ENCODE measurements at regions not wholly inside any gene's neighbourhood (a gene's known extent, or its start where the extent isn't known, plus 50 kb on each side); places are given as distances from the start of the nearest gene placed in this dataset.

DNA sequence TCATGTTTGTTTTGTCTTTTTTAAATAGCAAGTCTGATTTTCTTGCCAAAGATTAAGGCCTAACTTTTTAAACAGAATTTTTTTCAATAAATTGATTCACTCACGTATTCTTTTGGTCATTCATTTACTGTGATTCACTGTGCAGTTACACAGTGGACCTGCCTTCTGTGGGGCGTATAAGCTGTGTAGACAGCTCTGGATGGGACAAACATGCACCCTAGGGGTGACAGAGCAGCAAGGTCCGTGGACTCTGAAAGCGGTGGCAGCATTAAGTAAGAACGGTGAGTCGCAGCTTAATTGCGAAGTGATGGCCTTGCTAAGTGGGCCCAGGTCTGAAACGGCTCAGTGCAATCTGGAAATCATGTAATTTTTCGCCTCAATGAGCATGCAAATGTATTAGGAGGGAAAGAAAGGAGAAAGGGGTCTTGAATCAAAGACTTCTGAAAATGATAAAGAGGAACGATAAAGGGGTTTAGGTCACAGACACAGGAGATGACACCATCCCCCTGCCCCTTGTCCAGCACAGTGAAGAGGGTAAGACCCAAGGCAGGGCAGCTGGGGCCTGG lies 113.1 kb downstream of the SPATA19 start:
- TF ChIP-seq, protein P1, sequence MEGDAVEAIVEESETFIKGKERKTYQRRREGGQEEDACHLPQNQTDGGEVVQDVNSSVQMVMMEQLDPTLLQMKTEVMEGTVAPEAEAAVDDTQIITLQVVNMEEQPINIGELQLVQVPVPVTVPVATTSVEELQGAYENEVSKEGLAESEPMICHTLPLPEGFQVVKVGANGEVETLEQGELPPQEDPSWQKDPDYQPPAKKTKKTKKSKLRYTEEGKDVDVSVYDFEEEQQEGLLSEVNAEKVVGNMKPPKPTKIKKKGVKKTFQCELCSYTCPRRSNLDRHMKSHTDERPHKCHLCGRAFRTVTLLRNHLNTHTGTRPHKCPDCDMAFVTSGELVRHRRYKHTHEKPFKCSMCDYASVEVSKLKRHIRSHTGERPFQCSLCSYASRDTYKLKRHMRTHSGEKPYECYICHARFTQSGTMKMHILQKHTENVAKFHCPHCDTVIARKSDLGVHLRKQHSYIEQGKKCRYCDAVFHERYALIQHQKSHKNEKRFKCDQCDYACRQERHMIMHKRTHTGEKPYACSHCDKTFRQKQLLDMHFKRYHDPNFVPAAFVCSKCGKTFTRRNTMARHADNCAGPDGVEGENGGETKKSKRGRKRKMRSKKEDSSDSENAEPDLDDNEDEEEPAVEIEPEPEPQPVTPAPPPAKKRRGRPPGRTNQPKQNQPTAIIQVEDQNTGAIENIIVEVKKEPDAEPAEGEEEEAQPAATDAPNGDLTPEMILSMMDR (conservative IDR thresholded peaks at IDR 0.05), result no peak
- no peak for TF ChIP-seq ZFX (IDR thresholded peaks at IDR 0.05)

Measured in C4-2B (cell line).